Kidney epithelial cell (primary cell): ENCODE measurements at regions not wholly inside any gene's neighbourhood (a gene's known extent, or its start where the extent isn't known, plus 50 kb on each side); places are given as distances from the start of the nearest gene placed in this dataset.
A peak's percentile ranks its signal among the peaks of the same experiment; 100 is the strongest.

Source experiments
- DNase-seq: peaks from one replicate; pipeline ENCODE4 v3.0.0-alpha.2; 2010; ENCODE audit warnings: low read depth
- H3K27me3 ChIP-seq: 2 replicates; pipeline ENCODE4 v1.6.0; 2011; ENCODE audit warnings: low read length; ENCODE audit not compliant: control insufficient read depth, insufficient read depth
- H3K36me3 ChIP-seq: 2 replicates; pipeline ENCODE4 v1.5.1; 2011; ENCODE audit warnings: low read length; ENCODE audit not compliant: control insufficient read depth, insufficient read depth
- H3K4me3 ChIP-seq: 2 replicates; pipeline ENCODE4 v1.5.1; 2011; ENCODE audit warnings: low read depth, mild to moderate bottlenecking, control low read depth, low read length
- CTCF ChIP-seq: IDR thresholded peaks from 2 replicates; pipeline ENCODE4 v1.5.1; 2011; ENCODE audit warnings: mild to moderate bottlenecking, moderate library complexity, low read length, control low read depth, inconsistent platforms; ENCODE audit not compliant: insufficient read depth, poor library complexity, severe bottlenecking

GRCh38 chr7:3198316-3198715 lies 102.7 kb upstream of the SDK1 start:
- no peaks in the 10 kb centered on the region for H3K27me3 ChIP-seq
- no peak for DNase-seq
- TF ChIP-seq CTCF, result no peak
- no peak overlapping the region for H3K4me3 ChIP-seq
- H3K36me3 ChIP-seq, result no peaks in the 10 kb centered on the region

GRCh38 chr7:3200504-3200903 lies 100.5 kb upstream of the SDK1 start:
- Histone ChIP-seq H3K27me3 (no peaks in the 10 kb centered on the region), H3K36me3 (no peaks in the 10 kb centered on the region), H3K4me3 (no peak overlapping the region)
- DNase-seq, result no peak
- TF ChIP-seq CTCF, result peak; percentile 54

GRCh38 chr7:3201306-3201705 lies 99.7 kb upstream of the SDK1 start:
- H3K27me3 ChIP-seq, result no peaks in the 10 kb centered on the region
- H3K4me3 ChIP-seq, result no peak overlapping the region
- H3K36me3 ChIP-seq, result no peaks in the 10 kb centered on the region
- DNase-seq, result no peak
- TF ChIP-seq CTCF, result no peak

- TF ChIP-seq CTCF, result no peak
- Histone ChIP-seq H3K36me3 (no peaks in the 10 kb centered on the region), H3K27me3 (no peaks in the 10 kb centered on the region), H3K4me3 (no peak overlapping the region)
- no peak for DNase-seq
These were observed 98.9 kb upstream of the SDK1 start for GRCh38 chr7:3201937-3202710.

GRCh38 chr7:3204526-3204925 lies 96.5 kb upstream of the SDK1 start:
- no peaks in the 10 kb centered on the region for H3K27me3 ChIP-seq
- H3K4me3 ChIP-seq, result no peak overlapping the region
- no peak for TF ChIP-seq CTCF
- DNase-seq, result no peak
- no peaks in the 10 kb centered on the region for H3K36me3 ChIP-seq

GRCh38 chr7:3206101-3206500 lies 95.0 kb upstream of the SDK1 start:
- no peaks in the 10 kb centered on the region for H3K36me3 ChIP-seq
- no peak for DNase-seq
- no peaks in the 10 kb centered on the region for H3K27me3 ChIP-seq
- H3K4me3 ChIP-seq, result no peak overlapping the region
- TF ChIP-seq CTCF, result no peak
